AG09319 (cell line): ENCODE measurements at regions not wholly inside any gene's neighbourhood (a gene's known extent, or its start where the extent isn't known, plus 50 kb on each side); places are given as distances from the start of the nearest gene placed in this dataset.

Experiments used
- DNase-seq: peaks from one replicate; pipeline ENCODE4 v3.0.0-alpha.2; 2010; ENCODE audit warnings: low read depth; ENCODE audit errors: extremely low read depth
- TF ChIP-seq, protein P1 (sequence below): IDR thresholded peaks from 2 replicates; pipeline ENCODE4 v1.5.1; 2011; ENCODE audit warnings: low read depth, mild to moderate bottlenecking, inconsistent platforms, low read length, moderate library complexity

DNA sequence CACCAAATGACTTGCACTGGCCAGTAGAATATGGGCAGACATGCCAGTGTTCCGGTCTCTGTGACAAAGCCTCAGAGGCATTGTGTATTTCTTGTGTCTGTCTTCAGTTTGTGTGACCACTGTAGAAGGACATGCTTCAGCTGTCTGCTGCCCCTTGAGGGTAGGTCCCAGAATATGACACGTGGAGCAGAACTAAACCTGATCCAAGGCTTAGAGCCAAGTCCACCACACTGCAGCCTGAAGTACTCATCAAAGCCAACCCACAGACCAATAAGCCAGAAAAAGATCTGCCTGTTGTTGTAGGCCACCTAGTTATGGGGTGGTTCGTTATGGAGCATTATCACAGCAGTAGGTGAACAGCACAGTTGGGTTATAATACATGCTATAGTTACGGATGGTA, 468.9 kb downstream of the PSAT1 start:
- TF ChIP-seq, protein P1, sequence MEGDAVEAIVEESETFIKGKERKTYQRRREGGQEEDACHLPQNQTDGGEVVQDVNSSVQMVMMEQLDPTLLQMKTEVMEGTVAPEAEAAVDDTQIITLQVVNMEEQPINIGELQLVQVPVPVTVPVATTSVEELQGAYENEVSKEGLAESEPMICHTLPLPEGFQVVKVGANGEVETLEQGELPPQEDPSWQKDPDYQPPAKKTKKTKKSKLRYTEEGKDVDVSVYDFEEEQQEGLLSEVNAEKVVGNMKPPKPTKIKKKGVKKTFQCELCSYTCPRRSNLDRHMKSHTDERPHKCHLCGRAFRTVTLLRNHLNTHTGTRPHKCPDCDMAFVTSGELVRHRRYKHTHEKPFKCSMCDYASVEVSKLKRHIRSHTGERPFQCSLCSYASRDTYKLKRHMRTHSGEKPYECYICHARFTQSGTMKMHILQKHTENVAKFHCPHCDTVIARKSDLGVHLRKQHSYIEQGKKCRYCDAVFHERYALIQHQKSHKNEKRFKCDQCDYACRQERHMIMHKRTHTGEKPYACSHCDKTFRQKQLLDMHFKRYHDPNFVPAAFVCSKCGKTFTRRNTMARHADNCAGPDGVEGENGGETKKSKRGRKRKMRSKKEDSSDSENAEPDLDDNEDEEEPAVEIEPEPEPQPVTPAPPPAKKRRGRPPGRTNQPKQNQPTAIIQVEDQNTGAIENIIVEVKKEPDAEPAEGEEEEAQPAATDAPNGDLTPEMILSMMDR, result no peak
- DNase-seq, result no peak

DNA sequence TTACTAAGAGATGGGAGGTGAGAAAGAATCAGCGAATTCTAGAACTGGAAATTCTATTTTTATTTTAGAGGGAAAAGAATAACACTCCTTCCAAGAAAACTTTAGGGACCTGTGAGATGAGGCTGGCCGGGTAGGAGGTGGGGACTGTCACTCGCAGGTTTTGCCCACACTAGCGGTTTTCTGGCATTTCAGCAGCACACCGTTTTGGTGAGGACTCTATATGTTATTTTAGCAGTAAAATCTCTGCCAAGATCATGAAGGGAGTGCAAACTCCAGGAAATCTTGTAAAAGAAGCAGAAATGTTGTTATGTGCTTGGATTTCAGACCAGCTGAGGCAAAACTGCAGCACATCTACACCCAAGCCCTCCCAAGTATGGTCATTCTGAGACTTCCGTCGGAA, 470.6 kb downstream of the PSAT1 start:
- no peak for DNase-seq
- TF ChIP-seq, protein P1, result no peak

DNA sequence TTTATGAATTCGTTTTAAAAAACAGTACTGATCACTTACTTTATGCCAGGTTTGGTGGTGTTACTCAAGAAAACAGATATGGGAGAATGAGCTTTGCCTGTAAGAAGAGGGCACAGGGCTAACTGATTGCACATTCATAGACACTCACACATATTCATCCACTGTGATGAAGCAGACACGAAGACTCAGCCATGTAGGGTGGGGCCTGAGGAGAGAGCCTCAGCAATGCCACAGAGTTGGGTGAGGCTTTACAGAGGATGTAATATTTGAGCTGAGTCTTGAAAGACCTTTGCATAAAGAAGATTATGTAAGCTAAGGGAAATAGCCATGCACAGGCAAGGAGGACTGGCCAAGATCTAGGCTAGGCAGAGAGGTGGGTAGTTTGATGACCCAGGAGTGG, 472.8 kb downstream of the PSAT1 start:
- TF ChIP-seq, protein P1, result no peak
- no peak for DNase-seq

DNA sequence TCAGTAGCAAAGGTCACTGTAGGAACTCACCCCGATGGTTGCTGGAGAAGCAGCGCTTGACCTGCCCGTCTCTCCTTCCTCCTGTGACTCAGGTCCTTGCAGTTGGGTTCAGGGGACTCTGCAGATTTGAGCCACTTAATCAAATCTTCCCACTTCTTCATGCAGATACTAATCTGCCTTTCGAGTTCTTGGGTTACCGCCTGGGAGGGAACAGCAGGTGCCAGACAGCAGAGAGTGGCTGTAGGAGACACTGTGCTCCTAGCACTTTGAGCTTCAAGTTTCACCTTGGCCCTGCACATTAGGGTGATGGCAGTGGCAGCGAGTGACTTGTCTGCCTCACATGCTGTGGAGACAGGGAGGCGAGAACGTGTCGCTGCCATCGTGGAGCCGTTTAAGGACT, 478.3 kb downstream of the PSAT1 start:
- DNase-seq, result no peak
- TF ChIP-seq, protein P1, result no peak

DNA sequence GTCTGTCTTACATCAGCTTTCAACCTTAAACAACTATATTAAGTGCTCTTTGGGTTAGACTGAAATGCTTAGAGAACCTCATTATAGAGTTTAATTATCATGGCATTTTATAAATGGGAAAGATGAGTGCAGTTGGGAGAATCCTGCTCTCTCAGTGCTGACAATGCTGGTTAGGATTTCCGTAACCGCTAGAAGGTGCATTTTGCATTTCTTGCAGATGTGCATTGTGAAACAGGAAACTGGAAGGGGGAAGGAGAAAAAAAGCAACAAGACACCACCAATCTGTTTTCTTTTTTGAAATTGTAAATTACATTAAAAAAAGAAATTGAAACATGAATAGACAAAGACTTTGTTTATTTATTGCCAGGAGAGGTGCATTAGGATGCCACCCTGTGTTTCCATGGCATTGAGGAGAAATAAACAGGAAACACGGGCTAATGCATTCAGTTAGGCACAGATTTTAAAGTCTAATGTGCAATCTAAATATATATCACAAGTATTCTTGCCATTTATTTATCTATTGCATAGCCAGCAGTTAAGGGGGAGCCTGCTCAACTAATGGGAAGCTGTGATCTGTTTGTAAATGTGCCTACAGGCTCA, 478.9 kb downstream of the PSAT1 start:
- TF ChIP-seq, protein P1, result no peak; the same call in 1 of the 2 replicates
- DNase-seq, result no peak

DNA sequence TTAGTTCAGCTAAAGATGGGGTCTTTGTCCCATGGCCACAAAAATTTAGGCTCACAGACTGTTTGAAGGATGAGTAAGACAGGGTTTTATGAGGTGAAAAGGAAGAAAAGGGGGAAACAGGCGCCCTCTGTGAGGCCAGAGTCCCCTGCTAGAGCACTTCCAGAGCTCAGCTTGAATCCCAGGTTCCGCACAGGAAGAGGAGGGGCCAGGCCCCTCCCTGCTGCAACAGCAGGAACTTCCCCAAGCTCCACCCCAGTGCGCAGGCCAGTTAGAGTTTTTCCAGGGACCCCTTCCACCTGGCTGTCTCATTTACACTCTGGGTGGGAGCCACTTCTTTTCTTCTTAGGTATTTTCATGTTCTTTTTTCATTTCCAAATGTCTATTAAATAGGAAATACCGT, 480.8 kb downstream of the PSAT1 start:
- no peak for DNase-seq
- TF ChIP-seq, protein P1, result no peak

DNA sequence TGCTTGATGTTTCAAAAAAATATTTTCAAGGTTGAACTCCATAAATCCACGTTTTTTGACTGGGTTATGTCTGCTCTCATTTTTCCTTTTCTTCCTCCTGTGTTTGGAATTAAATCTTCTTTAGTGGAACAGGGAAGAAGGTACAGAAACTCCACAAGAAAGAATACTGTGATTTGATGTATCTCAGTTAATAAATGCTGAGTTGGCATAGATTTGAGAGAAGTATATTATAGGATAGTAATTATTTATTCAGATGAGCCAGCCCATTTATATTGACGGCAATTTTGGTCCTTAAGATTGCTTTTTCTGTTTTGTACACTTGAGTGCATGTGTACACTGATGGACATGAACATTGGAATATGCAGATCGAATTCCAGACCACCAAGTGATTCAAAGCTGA, 481.4 kb downstream of the PSAT1 start:
- DNase-seq, result no peak
- TF ChIP-seq, protein P1, result no peak
